ENCODE measurements at regions not wholly inside any gene's neighbourhood (a gene's known extent, or its start where the extent isn't known, plus 50 kb on each side); places are given as distances from the start of the nearest gene placed in this dataset.

GRCh38 chr6:167054987-167055386 lies 55.8 kb downstream of the CEP43 start:
- TF ChIP-seq CTCF (IDR thresholded peaks at IDR 0.05) (no peak), POLR2AphosphoS5 (IDR thresholded peaks at IDR 0.05; ENCODE audit: low read depth, low read length) (no peak), REST (IDR thresholded peaks at IDR 0.05; ENCODE audit: insufficient read depth in 1 of 2, low read depth in 2 of 2, low read length in 1 of 2) (no peak), SIN3A (IDR thresholded peaks at IDR 0.05; ENCODE audit: borderline replicate concordance, insufficient read depth, low read depth, low read length) (no peak)
